Activated B cell treated with CpG ODN at 0.5 μM for 24 hours (primary cell): ENCODE measurements at regions not wholly inside any gene's neighbourhood (a gene's known extent, or its start where the extent isn't known, plus 50 kb on each side); places are given as distances from the start of the nearest gene placed in this dataset.

Source experiments
- ATAC-seq: fragments of 200-7000 bp; cut with Tn5 transposase; one replicate; pipeline ENCODE4 v1.10.0; 2021; ENCODE audit warnings: low read depth, mild to moderate bottlenecking, moderate library complexity
- CTCF ChIA-PET: fragments of 350-600 bp; sonication (Branson Sonifier 250); formaldehyde crosslinking; loops from one replicate; lab custom pipeline; 2021; ENCODE audit warnings: antibody characterized with exemption; lab: Charles Lee
- POLR2A ChIA-PET: fragments of 350-600 bp; sonication (Branson Sonifier 250); formaldehyde crosslinking; loops from one replicate; lab custom pipeline; 2021; ENCODE audit warnings: antibody characterized with exemption; lab: Charles Lee
- DNase-seq: peaks from one replicate; pipeline ENCODE4 v3.0.0; 2022
- H3K27ac Mint-ChIP-seq: one replicate; pipeline ENCODE4 v1.8.0; 2020; ENCODE audit warnings: mixed read lengths
- H3K27me3 Mint-ChIP-seq: one replicate; pipeline ENCODE4 v1.8.0; 2021; ENCODE audit warnings: mixed read lengths
- H3K36me3 Mint-ChIP-seq: one replicate; pipeline ENCODE4 v1.8.0; 2021; ENCODE audit warnings: low read depth, mixed read lengths
- H3K4me1 Mint-ChIP-seq: one replicate; pipeline ENCODE4 v1.8.0; 2021; ENCODE audit warnings: mixed read lengths
- H3K4me3 Mint-ChIP-seq: one replicate; pipeline ENCODE4 v1.8.0; 2020; ENCODE audit warnings: mild to moderate bottlenecking, mixed read lengths
- H3K9me3 Mint-ChIP-seq: one replicate; pipeline ENCODE4 v1.8.0; 2020; ENCODE audit warnings: mixed read lengths
- intact Hi-C: fragments of 100-400 bp; cut with micrococcal nuclease; formaldehyde crosslinking; loops from one replicate; pipeline ENCODE4 v1.15.1; 2024
- TF ChIP-seq, protein P1 (sequence below): fragments of 200-600 bp; IDR thresholded peaks from one replicate; pipeline ENCODE4 v1.8.0; 2022; ENCODE audit warnings: antibody characterized with exemption, mild to moderate bottlenecking

DNA sequence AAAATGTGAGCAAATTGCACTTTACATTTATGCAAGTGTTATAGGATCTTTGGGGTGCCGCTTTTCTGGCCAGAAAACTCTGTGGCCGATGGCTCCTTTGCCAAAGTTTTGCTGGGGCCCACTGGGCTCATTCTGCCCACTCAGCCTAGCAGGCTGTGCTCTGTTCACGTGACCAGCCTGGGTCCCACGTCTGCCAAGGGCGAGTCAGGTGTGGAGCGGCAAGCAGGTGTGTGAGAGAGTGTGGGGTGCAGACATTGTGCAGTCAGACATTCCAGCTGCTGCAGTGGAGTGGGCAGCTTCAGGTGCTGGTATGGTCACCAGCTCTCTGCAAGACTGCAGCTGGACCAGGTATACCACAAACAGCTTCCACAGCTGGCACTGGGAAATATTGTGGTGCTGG is 2305.7 kb downstream of the PCDH9 start:
- no peaks in the 10 kb centered on the region for H3K36me3 Mint-ChIP-seq
- ATAC-seq = no peak
- H3K4me1 Mint-ChIP-seq = no peaks in the 10 kb centered on the region
- DNase-seq = no peak
- CTCF ChIA-PET = no interaction called here
- intact Hi-C loops = no loop called here
- POLR2A ChIA-PET = no interaction called here
- H3K9me3 Mint-ChIP-seq = no peaks in the 10 kb centered on the region
- no peak overlapping the region for H3K4me3 Mint-ChIP-seq
- H3K27ac Mint-ChIP-seq = no peak overlapping the region
- TF ChIP-seq, protein P1, sequence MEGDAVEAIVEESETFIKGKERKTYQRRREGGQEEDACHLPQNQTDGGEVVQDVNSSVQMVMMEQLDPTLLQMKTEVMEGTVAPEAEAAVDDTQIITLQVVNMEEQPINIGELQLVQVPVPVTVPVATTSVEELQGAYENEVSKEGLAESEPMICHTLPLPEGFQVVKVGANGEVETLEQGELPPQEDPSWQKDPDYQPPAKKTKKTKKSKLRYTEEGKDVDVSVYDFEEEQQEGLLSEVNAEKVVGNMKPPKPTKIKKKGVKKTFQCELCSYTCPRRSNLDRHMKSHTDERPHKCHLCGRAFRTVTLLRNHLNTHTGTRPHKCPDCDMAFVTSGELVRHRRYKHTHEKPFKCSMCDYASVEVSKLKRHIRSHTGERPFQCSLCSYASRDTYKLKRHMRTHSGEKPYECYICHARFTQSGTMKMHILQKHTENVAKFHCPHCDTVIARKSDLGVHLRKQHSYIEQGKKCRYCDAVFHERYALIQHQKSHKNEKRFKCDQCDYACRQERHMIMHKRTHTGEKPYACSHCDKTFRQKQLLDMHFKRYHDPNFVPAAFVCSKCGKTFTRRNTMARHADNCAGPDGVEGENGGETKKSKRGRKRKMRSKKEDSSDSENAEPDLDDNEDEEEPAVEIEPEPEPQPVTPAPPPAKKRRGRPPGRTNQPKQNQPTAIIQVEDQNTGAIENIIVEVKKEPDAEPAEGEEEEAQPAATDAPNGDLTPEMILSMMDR = no peak
- no peaks in the 10 kb centered on the region for H3K27me3 Mint-ChIP-seq

DNA sequence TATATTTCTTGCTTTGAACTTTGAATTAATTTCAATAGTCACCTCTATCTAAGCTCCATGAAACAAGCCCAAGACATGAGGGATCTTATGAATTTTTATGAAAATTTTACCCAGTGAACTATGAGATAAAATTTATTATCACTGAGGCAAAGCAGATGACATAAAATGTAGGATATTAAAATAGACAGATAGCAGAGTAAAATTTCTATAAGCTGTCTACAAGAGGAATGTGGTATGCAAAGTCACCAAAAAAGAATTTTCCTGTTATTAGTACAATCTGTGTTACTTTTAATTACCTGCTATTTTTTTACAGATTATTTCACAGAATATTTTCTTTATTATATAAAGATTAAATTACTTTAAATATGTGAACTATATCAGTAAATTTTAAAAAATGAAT is 2312.6 kb downstream of the PCDH9 start:
- H3K4me1 Mint-ChIP-seq = no peaks in the 10 kb centered on the region
- H3K27me3 Mint-ChIP-seq = no peaks in the 10 kb centered on the region
- intact Hi-C loops = no loop called here
- DNase-seq (no peak), ATAC-seq (no peak)
- ChIA-PET CTCF (no interaction called here), POLR2A (no interaction called here)
- TF ChIP-seq, protein P1 = no peak
- peaks cover 15% of the 10 kb centered on the region for H3K9me3 Mint-ChIP-seq
- H3K27ac Mint-ChIP-seq = no peak overlapping the region
- no peak overlapping the region for H3K4me3 Mint-ChIP-seq
- no peaks in the 10 kb centered on the region for H3K36me3 Mint-ChIP-seq

DNA sequence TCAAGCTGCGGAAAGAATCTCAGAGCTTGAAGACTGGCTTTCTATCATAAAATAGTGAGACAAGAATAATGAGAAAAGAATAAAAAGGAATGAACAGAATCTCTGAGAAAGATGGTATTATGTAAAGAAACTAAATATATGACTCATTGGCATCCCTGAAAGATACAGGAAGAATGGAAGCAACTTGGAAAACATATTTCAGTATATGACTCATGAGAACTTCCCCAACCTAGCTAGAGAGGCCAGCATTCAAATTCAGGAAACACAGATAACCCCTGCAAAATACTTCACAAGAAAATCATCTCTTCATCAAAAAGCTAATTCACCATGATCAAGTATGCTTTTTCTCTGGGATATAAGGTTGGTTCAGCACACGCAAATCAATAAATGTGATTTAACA is 2318.0 kb downstream of the PCDH9 start:
- ChIA-PET POLR2A (no interaction called here), CTCF (no interaction called here)
- TF ChIP-seq, protein P1 = no peak
- Mint-ChIP-seq H3K27me3 (no peaks in the 10 kb centered on the region), H3K4me1 (no peaks in the 10 kb centered on the region), H3K4me3 (no peak overlapping the region), H3K27ac (no peak overlapping the region), H3K36me3 (no peaks in the 10 kb centered on the region), H3K9me3 (peaks cover 28% of the 10 kb centered on the region)
- intact Hi-C loops = no loop called here
- DNase-seq (no peak), ATAC-seq (no peak)

DNA sequence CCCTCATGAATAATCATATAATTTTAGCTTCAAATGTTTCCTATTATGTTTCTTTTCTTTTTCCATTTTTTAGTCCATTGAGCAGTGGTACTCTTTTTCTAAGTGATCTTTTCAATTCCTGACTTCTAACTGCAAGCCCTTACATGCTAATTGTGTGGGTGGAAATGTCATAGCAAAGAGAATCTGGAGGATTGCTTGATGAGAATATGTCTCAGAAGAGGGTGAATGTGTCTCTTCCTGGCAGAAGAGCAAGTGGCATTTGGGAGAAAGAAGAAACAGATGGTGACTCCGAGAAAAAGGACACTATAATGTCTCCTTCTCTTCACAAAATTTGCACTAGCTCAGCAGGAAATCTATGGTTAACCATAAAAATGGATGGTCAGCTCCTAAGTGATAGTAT is 2320.0 kb downstream of the PCDH9 start:
- Mint-ChIP-seq H3K9me3 (peaks cover 24% of the 10 kb centered on the region), H3K4me3 (no peak overlapping the region), H3K4me1 (no peaks in the 10 kb centered on the region), H3K36me3 (no peaks in the 10 kb centered on the region), H3K27me3 (no peaks in the 10 kb centered on the region), H3K27ac (no peak overlapping the region)
- DNase-seq (no peak), ATAC-seq (no peak)
- intact Hi-C loops = no loop called here
- ChIA-PET CTCF (no interaction called here), POLR2A (no interaction called here)
- TF ChIP-seq, protein P1 = no peak

DNA sequence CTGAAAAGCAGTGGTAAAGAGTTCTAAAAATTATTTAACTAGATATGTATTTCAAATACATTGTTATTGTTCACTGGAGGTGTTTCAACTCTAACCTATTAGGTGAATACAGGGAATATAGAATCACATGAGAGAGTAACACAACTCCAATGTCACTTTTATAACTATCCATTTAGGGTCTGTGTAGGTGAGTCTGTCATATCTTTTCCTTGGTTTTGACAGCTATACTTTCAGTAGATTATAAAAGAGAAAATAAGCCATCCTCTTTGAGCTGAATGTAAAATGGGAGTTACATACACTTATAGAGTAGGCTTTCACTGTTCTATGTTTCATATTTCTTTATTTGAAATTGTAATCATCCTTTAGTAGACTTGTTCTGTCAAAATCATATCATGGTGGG is 2321.0 kb downstream of the PCDH9 start:
- Mint-ChIP-seq H3K4me3 (no peak overlapping the region), H3K4me1 (no peaks in the 10 kb centered on the region), H3K27ac (no peak overlapping the region), H3K36me3 (no peaks in the 10 kb centered on the region), H3K9me3 (peaks cover 26% of the 10 kb centered on the region), H3K27me3 (no peaks in the 10 kb centered on the region)
- DNase-seq = no peak
- ChIA-PET CTCF (no interaction called here), POLR2A (no interaction called here)
- intact Hi-C loops = no loop called here
- TF ChIP-seq, protein P1 = no peak
- ATAC-seq = no peak
